ENCODE measurements at regions not wholly inside any gene's neighbourhood (a gene's known extent, or its start where the extent isn't known, plus 50 kb on each side); places are given as distances from the start of the nearest gene placed in this dataset.
"Not testable (repeated sequence)": the region's sequence is repeated elsewhere in the genome, so short reads cannot be mapped to it uniquely, and the experiment has no call there.

GRCh38 chr2:4047961-4048891 is 344.9 kb downstream of the DCDC2C start:
- DNase-seq (ENCODE audit: low read depth, low spot score), result no peak

DNA sequence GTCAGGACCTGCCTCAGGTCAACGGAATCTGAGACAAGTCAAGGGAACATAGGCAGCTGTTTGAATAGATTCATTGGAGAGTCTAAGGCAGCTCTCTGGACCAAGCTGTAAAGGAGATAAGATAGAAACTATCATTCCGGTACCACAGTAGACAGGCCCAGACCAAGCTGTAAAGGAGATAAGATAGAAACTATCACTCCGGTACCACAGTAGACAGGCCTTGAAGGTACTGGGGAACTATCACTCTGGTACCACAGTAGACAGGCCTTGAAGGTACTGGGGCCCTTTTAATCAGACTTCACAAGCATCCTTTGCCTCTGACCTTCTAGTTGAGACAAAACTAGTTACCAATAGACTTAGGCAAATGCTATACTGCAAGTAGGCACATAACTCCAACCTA is 346.1 kb downstream of the DCDC2C start:
- no peak for DNase-seq (ENCODE audit: low read depth, low spot score)

GRCh38 chr2:4053769-4054493 is 350.6 kb downstream of the DCDC2C start:
- DNase-seq (ENCODE audit: low read depth, low spot score), result no peak

DNA sequence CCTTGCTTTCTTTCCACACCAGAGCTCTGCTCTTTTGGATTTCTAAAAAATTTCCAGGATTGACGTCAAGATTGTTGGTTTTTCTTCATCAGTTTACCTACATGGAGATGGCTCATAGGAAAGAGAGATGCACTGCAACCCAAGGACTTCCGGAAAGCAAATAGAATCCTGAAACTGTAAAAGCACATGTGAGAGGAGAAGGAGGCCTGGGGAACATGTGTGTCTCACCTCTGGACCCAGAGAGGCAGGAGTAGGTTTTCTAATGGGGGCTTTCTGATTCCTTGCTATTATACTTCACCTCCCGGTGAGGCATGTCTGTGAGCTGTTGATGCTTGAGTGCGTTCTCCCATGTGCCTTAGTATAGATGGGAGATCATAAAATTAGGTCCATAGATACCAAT is 362.8 kb downstream of the DCDC2C start:
- no peak for DNase-seq (ENCODE audit: low read depth, low spot score)

DNA sequence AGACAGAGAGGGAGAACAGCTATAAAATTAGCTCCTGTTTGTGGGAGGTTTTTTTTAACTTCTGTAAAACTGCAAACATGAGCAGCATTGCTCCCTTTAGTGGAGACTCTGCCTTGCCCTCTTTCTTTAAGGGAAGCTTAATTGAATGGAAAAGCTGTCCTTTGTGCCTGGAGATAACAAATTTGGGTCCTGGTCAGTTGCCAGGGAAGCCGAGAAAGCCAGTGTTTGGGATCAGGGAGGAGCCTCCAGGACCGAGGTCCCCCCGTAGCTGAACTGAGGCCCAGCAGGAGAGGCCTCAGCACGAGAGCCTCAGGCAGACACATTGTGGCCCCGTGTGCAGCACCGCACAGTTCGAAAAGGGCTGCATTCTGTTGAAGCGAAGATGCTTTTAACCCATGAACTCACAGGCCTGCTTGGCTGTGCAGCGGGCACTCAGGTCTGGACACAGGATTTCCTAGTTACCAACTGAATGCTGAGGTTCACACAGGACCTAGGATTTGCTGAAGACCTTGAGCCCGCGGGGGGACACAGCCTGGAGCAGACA is 369.7 kb downstream of the DCDC2C start:
- DNase-seq (ENCODE audit: low read depth, low spot score), result no peak

GRCh38 chr2:4077017-4077416 is 373.6 kb downstream of the DCDC2C start:
- DNase-seq (ENCODE audit: low read depth, low spot score), result no peak

DNA sequence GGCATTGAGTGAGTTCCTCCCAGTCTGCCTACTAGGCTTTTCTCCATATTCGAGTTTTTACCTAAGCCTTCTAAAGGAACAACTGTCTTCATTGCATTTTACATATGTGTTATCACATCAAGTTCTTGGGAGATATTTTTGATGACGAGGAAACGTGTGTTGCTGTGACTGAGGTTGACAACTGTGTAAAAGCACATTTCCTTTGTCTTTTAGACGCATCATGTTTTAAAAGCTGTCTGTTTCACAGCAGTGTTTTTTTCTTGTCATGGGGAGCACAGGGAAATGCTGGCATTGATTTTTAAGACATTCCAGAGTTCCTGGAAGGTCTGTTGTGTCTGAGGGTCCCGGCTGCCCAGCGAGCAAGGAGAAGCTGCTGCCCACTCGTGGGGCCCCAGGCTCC is 381.8 kb downstream of the DCDC2C start:
- no peak for DNase-seq (ENCODE audit: low read depth, low spot score)

GRCh38 chr2:4090668-4091630 is 387.6 kb downstream of the DCDC2C start:
- DNase-seq (ENCODE audit: low read depth, low spot score), result no peak

GRCh38 chr2:4091869-4092268 is 388.5 kb downstream of the DCDC2C start:
- no peak for DNase-seq (ENCODE audit: low read depth, low spot score)

DNA sequence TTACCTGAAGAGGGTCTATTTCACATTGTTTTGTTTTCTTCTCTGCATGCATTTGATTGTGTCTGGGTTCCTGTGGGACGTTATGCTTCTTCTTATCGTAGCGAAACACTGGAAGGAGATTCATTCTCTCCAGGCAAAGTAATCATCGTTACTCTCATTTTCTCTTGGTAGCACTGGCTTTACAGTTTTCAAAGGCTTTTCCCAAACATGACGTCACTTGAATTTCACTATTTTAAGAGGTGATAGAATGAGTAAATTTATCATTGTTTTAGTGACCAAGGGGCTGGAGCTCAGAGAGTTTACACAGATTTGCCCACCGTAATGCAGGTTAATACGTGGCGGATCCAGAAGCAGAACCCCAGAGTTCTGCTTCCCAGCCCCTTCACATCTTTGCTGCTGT is 391.4 kb downstream of the DCDC2C start:
- no peak for DNase-seq (ENCODE audit: low read depth, low spot score)

DNA sequence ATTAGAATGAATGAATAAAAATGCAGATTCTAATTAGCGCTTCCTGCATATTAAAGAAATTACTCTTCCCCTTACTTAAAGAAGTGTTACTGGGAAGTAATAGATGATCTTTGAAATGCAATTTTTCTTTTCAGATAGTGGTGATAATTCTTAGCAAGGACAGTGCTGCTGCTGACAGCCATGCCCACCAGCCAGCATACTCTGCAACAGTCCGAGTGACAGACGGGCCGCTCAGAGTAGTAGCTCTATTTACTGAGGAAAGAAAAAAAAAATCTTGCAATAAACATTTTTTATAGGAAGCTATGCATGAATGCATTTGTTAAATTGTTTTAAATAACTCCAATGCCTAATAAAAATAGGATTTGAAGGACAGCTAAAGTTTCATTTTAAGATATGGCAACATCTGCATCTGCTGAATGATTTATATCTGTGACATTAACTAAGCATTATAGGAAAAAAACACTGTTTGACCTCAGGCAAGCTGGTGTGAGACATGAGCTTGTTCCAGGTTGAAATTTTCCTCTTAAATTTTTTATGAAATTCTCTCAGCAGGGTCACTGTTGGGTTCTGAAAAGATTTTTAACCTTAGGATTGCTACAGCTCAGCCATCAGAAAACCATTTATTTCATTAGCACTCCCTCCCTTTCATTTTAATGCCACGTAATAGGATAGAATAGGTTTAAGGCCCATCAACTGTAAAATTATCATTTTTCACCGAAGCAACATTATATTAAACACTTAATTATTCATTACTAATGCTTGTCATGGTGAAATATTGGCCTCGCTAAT is 393.8 kb downstream of the DCDC2C start:
- no peak for DNase-seq (ENCODE audit: low read depth, low spot score)

DNA sequence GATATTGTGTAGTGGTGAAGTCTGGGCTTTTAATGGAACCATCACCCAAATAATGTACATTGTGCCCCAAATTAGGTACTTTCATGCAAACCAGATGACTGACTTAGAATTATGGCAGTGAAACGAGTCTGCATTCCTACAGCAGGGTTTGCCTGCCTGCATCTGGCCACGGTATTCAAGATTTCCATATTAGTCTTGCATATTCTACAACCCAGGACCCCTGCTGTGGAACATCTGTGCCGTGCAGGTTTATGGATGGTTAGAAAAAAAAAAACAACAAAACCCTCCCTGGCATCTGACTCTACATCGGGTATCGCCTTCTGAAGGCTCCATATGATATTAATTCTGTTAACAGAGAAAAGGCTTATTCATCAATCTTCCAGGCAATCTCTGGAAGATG is 394.8 kb downstream of the DCDC2C start:
- no peak for DNase-seq (ENCODE audit: low read depth, low spot score)

- no peak for DNase-seq (ENCODE audit: low read depth, low spot score)
These were observed 398.6 kb downstream of the DCDC2C start for GRCh38 chr2:4101936-4102335.

DNA sequence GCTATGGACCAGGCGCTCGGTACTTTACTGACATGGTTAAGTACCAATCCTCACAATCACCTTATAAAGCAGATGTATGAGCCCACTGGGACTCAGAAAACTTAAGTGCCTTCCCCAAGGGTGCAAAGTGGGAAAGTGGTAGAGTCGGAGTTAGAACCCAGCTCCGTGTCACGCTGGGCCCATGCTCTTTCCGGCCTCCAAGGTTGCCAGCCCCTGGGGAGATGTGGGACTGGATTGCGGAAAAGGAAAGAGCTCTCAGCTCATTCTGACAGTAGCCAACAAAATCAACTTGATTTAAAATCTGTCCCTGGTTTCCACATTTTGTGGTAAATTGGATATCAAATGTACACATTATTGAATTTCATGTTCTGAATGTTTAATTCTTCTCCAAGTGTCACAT is 403.8 kb downstream of the DCDC2C start:
- no peak for DNase-seq (ENCODE audit: low read depth, low spot score)

GRCh38 chr2:4110273-4110672 is 406.9 kb downstream of the DCDC2C start:
- no peak for DNase-seq (ENCODE audit: low read depth, low spot score)

DNA sequence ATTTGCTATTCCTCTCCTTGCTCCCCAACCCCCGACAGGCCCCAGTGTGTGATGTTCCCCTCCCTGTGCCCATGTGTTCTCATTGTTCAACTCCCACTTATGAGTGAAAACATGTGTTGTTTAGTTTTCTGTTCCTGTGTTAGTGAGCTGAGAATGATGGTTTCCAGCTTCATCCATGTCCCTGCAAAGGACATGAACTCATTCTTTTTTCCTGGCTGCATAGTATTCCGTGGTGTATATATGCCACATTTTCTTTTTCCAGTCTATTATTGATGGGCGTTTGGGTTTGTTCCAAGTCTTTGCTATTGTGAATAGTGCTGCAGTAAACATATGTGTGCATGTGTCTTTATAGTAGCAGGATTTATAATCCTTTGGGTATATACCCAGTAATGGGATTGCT is 412.1 kb downstream of the DCDC2C start:
- DNase-seq (ENCODE audit: low read depth, low spot score), result not testable (repeated sequence)

DNA sequence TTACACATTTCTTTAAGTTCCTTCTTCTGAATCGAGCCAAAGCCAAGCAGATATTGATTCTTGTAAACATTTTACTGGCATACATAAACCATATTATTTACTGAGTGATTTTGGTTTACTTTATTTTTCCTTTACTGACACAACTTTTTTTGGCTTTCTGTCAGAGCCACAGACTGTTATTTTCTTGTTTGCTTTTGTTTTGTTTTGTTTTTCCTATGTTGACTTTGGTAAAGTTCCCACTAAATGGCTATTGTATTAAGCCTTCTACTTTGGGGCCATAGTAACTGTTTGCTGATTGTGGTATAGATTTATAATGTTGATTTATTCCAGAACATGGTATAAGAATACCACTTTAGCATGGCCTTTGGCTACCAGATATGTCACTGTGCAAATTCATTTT is 419.4 kb downstream of the DCDC2C start:
- no peak for DNase-seq (ENCODE audit: low read depth, low spot score)

DNA sequence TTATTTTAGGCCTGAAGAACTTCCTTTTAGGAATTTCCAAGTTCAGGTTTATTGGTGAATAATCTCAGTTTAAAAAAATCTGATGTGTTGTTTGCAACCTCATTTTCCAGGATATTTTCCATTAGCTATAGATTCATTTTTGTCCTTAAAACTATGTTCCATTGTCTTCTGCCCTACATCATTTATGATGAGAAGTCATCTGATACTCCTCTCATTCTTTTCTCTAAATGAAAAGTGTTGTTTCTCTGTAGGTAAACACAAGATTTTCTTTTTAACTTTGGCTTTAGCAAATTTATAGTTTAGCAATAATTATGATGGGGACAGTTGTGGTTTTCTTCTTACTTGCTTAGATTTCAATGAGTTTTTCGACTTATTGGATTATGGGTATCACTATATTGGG is 427.3 kb downstream of the DCDC2C start:
- no peak for DNase-seq (ENCODE audit: low read depth, low spot score)

- no peak for DNase-seq (ENCODE audit: low read depth, low spot score)
These were observed 431.5 kb downstream of the DCDC2C start for GRCh38 chr2:4134551-4135550.

Data from iPS DF 19.7 (cell line).